SU-DHL-6 (cell line): ENCODE measurements at regions not wholly inside any gene's neighbourhood (a gene's known extent, or its start where the extent isn't known, plus 50 kb on each side); places are given as distances from the start of the nearest gene placed in this dataset.

Source experiments
- H2AFZ ChIP-seq: fragments of 200-600 bp; sonication (generic); 2 replicates; pipeline ENCODE4 v1.6.1; 2014; ENCODE audit warnings: low read depth, mild to moderate bottlenecking, moderate library complexity, mixed read lengths, antibody characterized with exemption, low read length; ENCODE audit not compliant: severe bottlenecking
- H3F3A ChIP-seq: fragments of 200-600 bp; shearing (Covaris generic); 2 replicates; pipeline ENCODE4 v1.6.0; 2016; ENCODE audit warnings: antibody characterized with exemption, mild to moderate bottlenecking; ENCODE audit not compliant: insufficient read depth
- H3K27ac ChIP-seq: fragments of 200-600 bp; sonication (generic); 2 replicates; pipeline ENCODE4 v1.5.1; 2016; ENCODE audit warnings: low read depth, mild to moderate bottlenecking, low read length, moderate library complexity, mixed read lengths
- H3K27me3 ChIP-seq: fragments of 200-600 bp; sonication (generic), shearing (Covaris generic); 2 replicates; pipeline ENCODE4 v1.6.0; 2014; ENCODE audit warnings: mild to moderate bottlenecking, low read length
- H3K36me3 ChIP-seq: fragments of 200-600 bp; sonication (generic); 2 replicates; pipeline ENCODE4 v1.6.1; 2014; ENCODE audit warnings: mild to moderate bottlenecking, low read length, mixed read lengths
- H3K4me2 ChIP-seq: fragments of 300-600, 200-600 bp; shearing (Covaris generic), sonication (generic); 2 replicates; pipeline ENCODE4 v1.6.0; 2014; ENCODE audit warnings: low read length, low read depth, mild to moderate bottlenecking; ENCODE audit not compliant: poor library complexity, severe bottlenecking
- H3K4me3 ChIP-seq: fragments of 200-600 bp; sonication (generic); 2 replicates; pipeline ENCODE4 v1.5.1; 2014; ENCODE audit warnings: antibody characterized with exemption, low read length, mild to moderate bottlenecking, mixed read lengths; ENCODE audit not compliant: insufficient read depth, poor library complexity, severe bottlenecking
- H3K79me2 ChIP-seq: fragments of 200-600 bp; sonication (generic); 2 replicates; pipeline ENCODE4 v1.6.1; 2014; ENCODE audit warnings: mild to moderate bottlenecking, low read length, moderate library complexity; ENCODE audit not compliant: insufficient read depth
- H3K9ac ChIP-seq: fragments of 200-600 bp; sonication (generic); 2 replicates; pipeline ENCODE4 v1.7.0; 2014; ENCODE audit warnings: mild to moderate bottlenecking, low read length
- H3K9me2 ChIP-seq: fragments of 200-600 bp; sonication (generic); replicated peaks from 2 replicates; pipeline ENCODE4 v1.6.1; 2014; ENCODE audit warnings: low read length; ENCODE audit not compliant: insufficient read depth
- H3K9me3 ChIP-seq: fragments of 200-600 bp; sonication (generic); 2 replicates; pipeline ENCODE4 v1.6.1; 2014; ENCODE audit warnings: low read length, mixed read lengths; ENCODE audit not compliant: insufficient read depth
- H4K20me1 ChIP-seq: fragments of 200-600 bp; sonication (generic); 2 replicates; pipeline ENCODE4 v1.6.1; 2014; ENCODE audit warnings: low read depth, mild to moderate bottlenecking, antibody characterized with exemption, low read length, moderate library complexity, mixed read lengths
- EZH2phosphoT487 ChIP-seq: fragments of 200-600 bp; sonication (generic), shearing (Covaris generic); conservative IDR thresholded peaks from 2 replicates; pipeline ENCODE4 v1.6.1; 2018; ENCODE audit warnings: mild to moderate bottlenecking, antibody characterized with exemption, low read length, moderate library complexity, mixed read lengths
- TF ChIP-seq, protein P1 (sequence below): fragments of 200-600 bp; sonication (generic); IDR thresholded peaks from one replicate; pipeline ENCODE4 v1.5.1; 2017; ENCODE audit warnings: antibody characterized with exemption, mild to moderate bottlenecking, low read length, moderate library complexity; ENCODE audit not compliant: insufficient read depth, poor library complexity, severe bottlenecking

DNA sequence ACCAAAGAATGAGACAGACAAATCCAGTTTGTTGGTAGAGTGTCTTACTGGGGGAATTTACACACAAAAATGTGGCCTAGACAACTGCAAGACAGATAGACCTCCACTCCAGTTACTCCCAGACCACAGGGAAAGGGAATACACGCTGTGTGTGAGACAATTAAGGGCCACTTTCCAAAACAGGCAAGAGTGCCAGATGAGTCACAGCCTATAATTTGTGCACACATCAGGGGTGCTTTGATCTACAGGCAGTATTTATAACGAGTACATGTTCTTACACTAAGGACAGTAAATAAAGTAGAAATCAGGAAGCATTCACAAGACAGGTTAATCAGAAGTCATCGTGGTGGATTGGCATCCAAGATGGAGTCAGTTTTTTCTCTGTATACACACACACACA lies 114.8 kb downstream of the ZNF622 start:
- Histone ChIP-seq H3F3A (no peaks in the 10 kb centered on the region), H3K9me3 (no peaks in the 10 kb centered on the region), H3K9ac (no peak overlapping the region), H4K20me1 (no peaks in the 10 kb centered on the region), H3K27ac (no peak overlapping the region), H3K79me2 (no peaks in the 10 kb centered on the region), H3K4me3 (no peak overlapping the region), H3K36me3 (no peaks in the 10 kb centered on the region), H3K27me3 (no peaks in the 10 kb centered on the region), H3K9me2 (no peaks in the 10 kb centered on the region), H2AFZ (no peak overlapping the region), H3K4me2 (no peak overlapping the region)
- TF ChIP-seq, protein P1, sequence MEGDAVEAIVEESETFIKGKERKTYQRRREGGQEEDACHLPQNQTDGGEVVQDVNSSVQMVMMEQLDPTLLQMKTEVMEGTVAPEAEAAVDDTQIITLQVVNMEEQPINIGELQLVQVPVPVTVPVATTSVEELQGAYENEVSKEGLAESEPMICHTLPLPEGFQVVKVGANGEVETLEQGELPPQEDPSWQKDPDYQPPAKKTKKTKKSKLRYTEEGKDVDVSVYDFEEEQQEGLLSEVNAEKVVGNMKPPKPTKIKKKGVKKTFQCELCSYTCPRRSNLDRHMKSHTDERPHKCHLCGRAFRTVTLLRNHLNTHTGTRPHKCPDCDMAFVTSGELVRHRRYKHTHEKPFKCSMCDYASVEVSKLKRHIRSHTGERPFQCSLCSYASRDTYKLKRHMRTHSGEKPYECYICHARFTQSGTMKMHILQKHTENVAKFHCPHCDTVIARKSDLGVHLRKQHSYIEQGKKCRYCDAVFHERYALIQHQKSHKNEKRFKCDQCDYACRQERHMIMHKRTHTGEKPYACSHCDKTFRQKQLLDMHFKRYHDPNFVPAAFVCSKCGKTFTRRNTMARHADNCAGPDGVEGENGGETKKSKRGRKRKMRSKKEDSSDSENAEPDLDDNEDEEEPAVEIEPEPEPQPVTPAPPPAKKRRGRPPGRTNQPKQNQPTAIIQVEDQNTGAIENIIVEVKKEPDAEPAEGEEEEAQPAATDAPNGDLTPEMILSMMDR: no peak
- TF ChIP-seq EZH2phosphoT487: no peak

DNA sequence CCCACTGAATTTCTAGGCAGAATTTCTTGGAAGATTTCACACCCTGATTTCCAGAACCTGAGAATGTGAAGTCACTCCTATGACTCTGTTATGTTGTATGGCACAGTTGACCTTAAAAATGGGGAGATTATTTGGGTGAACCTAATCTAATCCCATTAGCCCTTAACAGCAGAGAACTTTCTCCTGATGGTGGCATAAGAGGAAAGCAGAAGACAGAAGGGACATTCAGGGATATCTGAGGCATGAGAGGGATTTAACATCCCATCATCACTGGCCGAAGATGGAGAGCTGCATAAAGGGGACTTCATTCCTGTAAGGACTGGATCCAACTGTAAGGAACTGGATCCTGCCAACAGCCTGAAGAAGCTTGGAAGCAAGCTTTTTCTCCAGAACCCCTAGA lies 119.2 kb downstream of the ZNF622 start:
- no peak overlapping the region for H3K4me3 ChIP-seq
- H3K4me2 ChIP-seq: no peak overlapping the region
- no peaks in the 10 kb centered on the region for H3K79me2 ChIP-seq
- H3F3A ChIP-seq: no peaks in the 10 kb centered on the region
- H3K27ac ChIP-seq: no peak overlapping the region
- H3K9me3 ChIP-seq: no peaks in the 10 kb centered on the region
- H4K20me1 ChIP-seq: no peaks in the 10 kb centered on the region
- no peaks in the 10 kb centered on the region for H3K36me3 ChIP-seq
- TF ChIP-seq, protein P1: no peak
- TF ChIP-seq EZH2phosphoT487: no peak
- H3K9ac ChIP-seq: no peak overlapping the region
- no peak overlapping the region for H2AFZ ChIP-seq
- H3K9me2 ChIP-seq: no peaks in the 10 kb centered on the region
- no peaks in the 10 kb centered on the region for H3K27me3 ChIP-seq

DNA sequence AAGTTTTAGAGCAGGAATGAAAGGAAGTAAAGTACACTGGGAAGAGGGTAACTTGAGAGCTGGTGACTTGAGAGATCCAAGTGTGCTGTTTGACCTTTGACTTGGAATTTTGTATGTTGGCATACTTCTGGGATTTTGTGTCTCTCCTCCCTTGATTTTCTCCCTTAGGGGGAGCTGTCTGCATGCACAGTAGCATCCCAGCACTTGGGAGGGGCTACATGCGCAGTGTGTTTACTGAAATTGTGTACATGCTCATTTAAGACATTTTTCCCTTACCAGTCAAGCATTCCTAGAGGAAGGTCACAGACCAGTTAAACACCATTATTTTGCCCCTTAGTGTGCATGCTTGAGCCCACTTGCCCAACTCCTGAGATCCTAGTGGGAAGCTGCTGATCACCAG lies 120.1 kb downstream of the ZNF622 start:
- no peaks in the 10 kb centered on the region for H4K20me1 ChIP-seq
- H3K9me2 ChIP-seq: no peaks in the 10 kb centered on the region
- H3K9me3 ChIP-seq: no peaks in the 10 kb centered on the region
- TF ChIP-seq, protein P1: no peak
- no peak for TF ChIP-seq EZH2phosphoT487
- H3K27me3 ChIP-seq: no peaks in the 10 kb centered on the region
- no peaks in the 10 kb centered on the region for H3K36me3 ChIP-seq
- no peak overlapping the region for H3K4me3 ChIP-seq
- no peaks in the 10 kb centered on the region for H3F3A ChIP-seq
- H3K4me2 ChIP-seq: no peak overlapping the region
- H2AFZ ChIP-seq: no peak overlapping the region
- no peak overlapping the region for H3K9ac ChIP-seq
- H3K79me2 ChIP-seq: no peaks in the 10 kb centered on the region
- no peak overlapping the region for H3K27ac ChIP-seq

DNA sequence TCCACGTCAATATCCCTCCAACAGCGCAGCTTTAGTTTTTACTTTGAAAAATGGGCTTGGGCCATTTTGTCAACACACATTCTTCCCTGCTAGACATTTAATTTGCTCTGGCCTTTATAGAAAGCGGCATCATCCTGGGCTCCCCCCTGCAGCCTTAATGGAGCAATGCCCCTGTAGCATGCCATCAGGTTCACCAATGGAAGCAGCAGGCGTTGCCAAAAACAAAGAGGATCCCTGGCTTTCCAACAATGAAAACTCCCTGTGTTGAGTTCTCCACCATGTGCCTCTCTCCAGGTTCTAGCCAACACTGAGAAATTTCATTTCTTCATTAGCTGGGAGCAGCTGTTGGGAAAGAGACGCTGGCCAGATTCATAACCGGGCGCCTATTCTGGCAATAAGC lies 139.5 kb downstream of the ZNF622 start:
- no peaks in the 10 kb centered on the region for H3K79me2 ChIP-seq
- H3K9ac ChIP-seq: no peak overlapping the region
- no peaks in the 10 kb centered on the region for H3K36me3 ChIP-seq
- no peak overlapping the region for H3K4me2 ChIP-seq
- H2AFZ ChIP-seq: no peak overlapping the region
- no peaks in the 10 kb centered on the region for H3K9me3 ChIP-seq
- no peak overlapping the region for H3K4me3 ChIP-seq
- no peaks in the 10 kb centered on the region for H3F3A ChIP-seq
- H3K9me2 ChIP-seq: no peaks in the 10 kb centered on the region
- TF ChIP-seq, protein P1: no peak
- TF ChIP-seq EZH2phosphoT487: no peak
- H4K20me1 ChIP-seq: no peaks in the 10 kb centered on the region
- no peaks in the 10 kb centered on the region for H3K27me3 ChIP-seq
- H3K27ac ChIP-seq: no peak overlapping the region
